ENCODE measurements at regions not wholly inside any gene's neighbourhood (a gene's known extent, or its start where the extent isn't known, plus 50 kb on each side); places are given as distances from the start of the nearest gene placed in this dataset.

GRCh38 chr7:80278737-80279136 is 144.1 kb downstream of the GNAI1 start:
- no peak for TF ChIP-seq CTCF (IDR thresholded peaks at IDR 0.05; ENCODE audit: unreplicated experiment)
- CTCF ChIA-PET: no interaction called here
- Mint-ChIP-seq H3K27ac (ENCODE audit: unreplicated experiment) (peak overlapping the region; percentile 95), H3K9me3 (ENCODE audit: low read depth, unreplicated experiment) (peaks cover 8% of the 10 kb centered on the region), H3K4me3 (ENCODE audit: low read depth, unreplicated experiment) (no peak overlapping the region), H3K27me3 (ENCODE audit: unreplicated experiment) (no peaks in the 10 kb centered on the region), H3K4me1 (ENCODE audit: low read depth, unreplicated experiment) (peaks cover 39% of the 10 kb centered on the region), H3K36me3 (ENCODE audit: insufficient read depth, unreplicated experiment) (peaks cover 18% of the 10 kb centered on the region)
- intact Hi-C loops (cut with micrococcal nuclease; ENCODE audit: unreplicated experiment): loop anchor here (5.0 to 10.0 kb wide), 3 partner anchors 34 to 449 kb away; no protein-coding TSS in a partner anchor
- no TSS peak for BruUV-seq (replicated peaks)
- no peak for DNase-seq

- no peak for TF ChIP-seq CTCF (IDR thresholded peaks at IDR 0.05; ENCODE audit: unreplicated experiment)
- H3K36me3 Mint-ChIP-seq (ENCODE audit: insufficient read depth, unreplicated experiment): peaks cover 16% of the 10 kb centered on the region
- no TSS peak for BruUV-seq (replicated peaks)
- H3K4me3 Mint-ChIP-seq (ENCODE audit: low read depth, unreplicated experiment): peak overlapping the region; percentile 21
- H3K27ac Mint-ChIP-seq (ENCODE audit: unreplicated experiment): peak overlapping the region; percentile 95
- intact Hi-C loops (cut with micrococcal nuclease; ENCODE audit: unreplicated experiment): loop anchor here (5.0 to 10.0 kb wide), 3 partner anchors 35 to 450 kb away; no protein-coding TSS in a partner anchor
- peaks cover 44% of the 10 kb centered on the region for H3K4me1 Mint-ChIP-seq (ENCODE audit: low read depth, unreplicated experiment)
- H3K9me3 Mint-ChIP-seq (ENCODE audit: low read depth, unreplicated experiment): peaks cover 5% of the 10 kb centered on the region
- peak; percentile 35 for DNase-seq
- CTCF ChIA-PET: interaction anchor here (0.6 kb wide), 1 partner anchor 32 kb away, joined by 3 read pairs; no protein-coding TSS in a partner anchor
- no peaks in the 10 kb centered on the region for H3K27me3 Mint-ChIP-seq (ENCODE audit: unreplicated experiment)
Measured at GRCh38 chr7:80277434-80278427, 143.1 kb downstream of the GNAI1 start.
